Left lung (tissue), 4 donors: ENCODE measurements at regions not wholly inside any gene's neighbourhood (a gene's known extent, or its start where the extent isn't known, plus 50 kb on each side); places are given as distances from the start of the nearest gene placed in this dataset.

Experiments
- ATAC-seq: fragments of 200-7000 bp; cut with Tn5 transposase; one replicate; pipeline ENCODE4 v1.9.1; 2020; ENCODE audit warnings: moderate library complexity
- DNase-seq, 4 donors: peaks; one replicate each; pipeline ENCODE4 v3.0.0-alpha.2; 2013 to 2020
- H3K27ac ChIP-seq, 2 donors: fragments of 200-600 bp; sonication (generic) in 1 of 2; one replicate each; pipeline versions ENCODE4 v1.5.0 to v1.8.0; 2020 to 2021
- H3K27me3 ChIP-seq, 2 donors: fragments of 200-600 bp; sonication (generic) in 1 of 2; one replicate each; pipeline versions ENCODE4 v1.5.0 to v1.8.0; 2020 to 2021
- H3K36me3 ChIP-seq, 2 donors: fragments of 200-600 bp; sonication (generic) in 1 of 2; one replicate each; pipeline versions ENCODE4 v1.5.0 to v1.8.0; 2020 to 2021
- H3K4me1 ChIP-seq, 2 donors: fragments of 200-600 bp; one replicate each; pipeline ENCODE4 v1.8.0; 2021
- H3K4me3 ChIP-seq, 2 donors: fragments of 200-600 bp; sonication (generic) in 1 of 2; one replicate each; pipeline versions ENCODE4 v1.5.0 to v1.8.0; 2020 to 2021; ENCODE audit warnings: mild to moderate bottlenecking in 1 of 2
- H3K9me3 ChIP-seq, 2 donors: fragments of 200-600 bp; sonication (generic) in 1 of 2; one replicate each; pipeline versions ENCODE4 v1.5.0 to v1.8.0; 2020 to 2021
- intact Hi-C, 2 donors: fragments of 100-400 bp; cut with DNase I; formaldehyde crosslinking; loops; one replicate each; pipeline versions ENCODE4 v1.11.2 to v1.14.2; 2022
- TF ChIP-seq, protein P1 (sequence below), 2 donors: fragments of 200-600 bp; sonication (generic) in 1 of 2; IDR thresholded peaks; one replicate each; pipeline versions ENCODE4 v1.5.0 to v1.8.0; 2021; ENCODE audit warnings: antibody characterized with exemption in 2 of 2
- donor health status: DM: no; HTN: yes; CAD: no.
- donor health status: DM: no; HTN: no; CAD: no.

DNA sequence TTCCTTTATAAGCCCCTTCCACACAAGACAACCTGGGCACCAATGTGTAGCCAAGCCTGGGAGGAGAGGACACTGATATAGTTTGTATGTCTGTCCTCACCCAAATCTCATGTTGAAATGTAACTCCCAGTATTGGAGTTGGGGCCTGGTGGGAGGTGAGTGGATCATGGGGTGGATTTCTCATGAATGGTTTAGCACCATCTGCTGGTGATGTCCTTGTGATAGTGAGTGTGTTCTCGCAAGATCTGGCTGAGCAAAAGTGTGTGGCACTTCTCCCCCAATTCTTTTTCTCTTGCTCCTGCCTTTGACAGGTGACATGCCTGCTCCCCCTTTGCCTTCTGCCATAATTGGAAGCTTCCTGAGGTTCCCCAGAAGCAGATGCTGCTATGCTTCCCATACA is 135.8 kb downstream of the USP31 start:
- no peak for DNase-seq
- TF ChIP-seq, protein P1, sequence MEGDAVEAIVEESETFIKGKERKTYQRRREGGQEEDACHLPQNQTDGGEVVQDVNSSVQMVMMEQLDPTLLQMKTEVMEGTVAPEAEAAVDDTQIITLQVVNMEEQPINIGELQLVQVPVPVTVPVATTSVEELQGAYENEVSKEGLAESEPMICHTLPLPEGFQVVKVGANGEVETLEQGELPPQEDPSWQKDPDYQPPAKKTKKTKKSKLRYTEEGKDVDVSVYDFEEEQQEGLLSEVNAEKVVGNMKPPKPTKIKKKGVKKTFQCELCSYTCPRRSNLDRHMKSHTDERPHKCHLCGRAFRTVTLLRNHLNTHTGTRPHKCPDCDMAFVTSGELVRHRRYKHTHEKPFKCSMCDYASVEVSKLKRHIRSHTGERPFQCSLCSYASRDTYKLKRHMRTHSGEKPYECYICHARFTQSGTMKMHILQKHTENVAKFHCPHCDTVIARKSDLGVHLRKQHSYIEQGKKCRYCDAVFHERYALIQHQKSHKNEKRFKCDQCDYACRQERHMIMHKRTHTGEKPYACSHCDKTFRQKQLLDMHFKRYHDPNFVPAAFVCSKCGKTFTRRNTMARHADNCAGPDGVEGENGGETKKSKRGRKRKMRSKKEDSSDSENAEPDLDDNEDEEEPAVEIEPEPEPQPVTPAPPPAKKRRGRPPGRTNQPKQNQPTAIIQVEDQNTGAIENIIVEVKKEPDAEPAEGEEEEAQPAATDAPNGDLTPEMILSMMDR (IDR thresholded peaks at IDR 0.05) = no peak
- H3K27ac ChIP-seq = no peak overlapping the region
- no peak for ATAC-seq
- no peaks in the 10 kb centered on the region for H3K27me3 ChIP-seq
- H3K4me1 ChIP-seq = no peaks in the 10 kb centered on the region
- no peaks in the 10 kb centered on the region for H3K36me3 ChIP-seq
- no peak overlapping the region for H3K4me3 ChIP-seq
- intact Hi-C loops = no loop called here
- H3K9me3 ChIP-seq = no peaks in the 10 kb centered on the region

DNA sequence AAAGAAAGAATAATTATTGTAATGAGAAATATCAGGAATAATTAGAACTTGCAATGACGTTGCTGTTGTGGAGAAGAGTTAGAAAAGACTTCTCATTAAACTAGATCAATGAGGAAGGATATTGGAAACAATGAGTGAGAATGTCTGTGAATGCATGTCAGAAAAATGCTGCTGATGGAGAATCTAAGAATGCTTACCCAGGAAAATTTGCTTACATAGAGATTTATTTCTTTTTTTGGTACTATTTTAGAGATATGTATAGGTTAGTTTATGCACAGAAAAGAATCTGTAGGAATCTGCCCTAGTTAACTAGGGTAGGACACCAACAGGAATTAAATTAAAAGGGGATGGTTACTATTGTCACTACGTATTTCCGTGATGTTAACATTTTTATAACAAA is 140.2 kb downstream of the USP31 start:
- DNase-seq (no peak), ATAC-seq (no peak)
- intact Hi-C loops = no loop called here
- no peak overlapping the region for H3K4me3 ChIP-seq
- peaks cover 0 to 4% of the 10 kb centered on the region in 2 donors for H3K27me3 ChIP-seq
- H3K27ac ChIP-seq = no peak overlapping the region
- no peaks in the 10 kb centered on the region for H3K4me1 ChIP-seq
- H3K36me3 ChIP-seq = no peaks in the 10 kb centered on the region
- H3K9me3 ChIP-seq = no peaks in the 10 kb centered on the region
- TF ChIP-seq, protein P1 (IDR thresholded peaks at IDR 0.05) = no peak

DNA sequence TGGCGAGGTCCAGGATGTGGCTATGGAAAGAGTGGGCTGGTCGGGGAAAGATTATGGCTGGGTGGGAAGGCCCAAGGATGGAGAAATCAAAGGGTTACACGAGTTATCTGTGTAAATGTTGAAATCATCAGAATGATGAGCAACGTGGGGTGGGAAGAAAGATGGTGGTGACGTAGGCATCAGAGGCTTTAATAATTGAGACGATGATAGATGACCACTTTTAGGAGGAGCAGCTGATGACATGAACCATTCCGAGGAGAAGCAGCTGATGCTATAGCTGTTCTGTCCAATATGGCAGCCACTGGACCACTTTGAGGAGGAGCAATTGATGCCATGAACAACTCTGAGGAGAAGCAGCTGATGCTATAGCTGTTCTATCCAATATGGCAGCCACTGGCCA is 141.2 kb downstream of the USP31 start:
- TF ChIP-seq, protein P1 (IDR thresholded peaks at IDR 0.05) = no peak
- intact Hi-C loops = no loop called here
- DNase-seq = no peak
- ATAC-seq = no peak
- Histone ChIP-seq H3K4me1 (no peaks in the 10 kb centered on the region), H3K4me3 (no peak overlapping the region), H3K9me3 (no peaks in the 10 kb centered on the region), H3K27me3 (peaks cover 0 to 4% of the 10 kb centered on the region in 2 donors), H3K36me3 (no peaks in the 10 kb centered on the region), H3K27ac (no peak overlapping the region)

DNA sequence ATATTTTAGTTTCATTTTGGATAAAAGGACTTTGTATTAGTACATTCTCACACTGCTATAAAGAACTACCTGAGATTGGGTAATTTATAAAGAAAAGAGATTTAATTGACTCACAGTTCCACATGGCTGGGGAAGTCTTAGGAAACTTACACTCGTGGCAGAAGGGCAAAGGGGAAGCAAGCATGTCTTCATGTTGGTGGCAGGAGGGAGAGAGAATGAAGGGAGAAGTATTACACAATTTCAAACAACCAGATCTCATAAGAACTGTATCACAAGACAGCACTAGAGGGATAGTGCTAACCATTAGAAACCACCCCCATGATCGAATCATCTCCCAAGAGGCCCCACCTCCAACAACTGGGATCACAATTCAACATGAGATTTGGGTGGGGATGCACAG is 142.9 kb downstream of the USP31 start:
- DNase-seq (no peak), ATAC-seq (no peak)
- TF ChIP-seq, protein P1 (IDR thresholded peaks at IDR 0.05) = no peak
- Histone ChIP-seq H3K4me3 (no peak overlapping the region), H3K36me3 (no peaks in the 10 kb centered on the region), H3K4me1 (no peaks in the 10 kb centered on the region), H3K27ac (no peak overlapping the region), H3K9me3 (no peaks in the 10 kb centered on the region), H3K27me3 (peaks cover 0 to 4% of the 10 kb centered on the region in 2 donors)
- intact Hi-C loops = no loop called here

DNA sequence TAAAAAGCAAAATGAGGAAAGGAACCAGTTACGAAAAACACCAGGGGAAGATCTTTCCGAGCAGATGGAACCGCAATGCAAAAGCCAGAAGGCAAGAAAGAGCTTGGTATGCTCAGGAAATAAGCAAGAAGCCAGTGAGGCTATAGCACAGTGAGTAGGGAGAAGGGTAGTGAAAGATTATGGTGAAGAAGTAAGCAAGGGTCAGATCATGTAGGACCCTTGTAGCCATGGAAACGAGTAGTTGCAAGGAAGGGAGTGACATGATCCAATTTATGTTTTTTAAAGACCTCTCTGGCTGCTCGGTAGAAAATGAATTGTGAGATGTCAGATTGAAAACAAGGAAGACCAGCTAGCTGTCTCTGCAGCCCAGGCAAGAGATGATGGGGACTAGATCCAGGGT is 143.3 kb downstream of the USP31 start:
- no peaks in the 10 kb centered on the region for H3K36me3 ChIP-seq
- intact Hi-C loops = no loop called here
- TF ChIP-seq, protein P1 (IDR thresholded peaks at IDR 0.05) = no peak
- no peak overlapping the region for H3K4me3 ChIP-seq
- H3K27ac ChIP-seq = no peak overlapping the region
- H3K4me1 ChIP-seq = no peaks in the 10 kb centered on the region
- DNase-seq (no peak), ATAC-seq (no peak)
- no peaks in the 10 kb centered on the region for H3K9me3 ChIP-seq
- H3K27me3 ChIP-seq = peaks cover 0 to 9% of the 10 kb centered on the region in 2 donors
